HG03095 (cell line): ENCODE measurements at regions not wholly inside any gene's neighbourhood (a gene's known extent, or its start where the extent isn't known, plus 50 kb on each side); places are given as distances from the start of the nearest gene placed in this dataset.

Source experiments
- ATAC-seq: cut with Tn5 transposase; IDR thresholded peaks from one replicate; pipeline ENCODE4 v1.9.1; 2021; ENCODE audit warnings: moderate library complexity; ENCODE audit not compliant: unreplicated experiment

DNA sequence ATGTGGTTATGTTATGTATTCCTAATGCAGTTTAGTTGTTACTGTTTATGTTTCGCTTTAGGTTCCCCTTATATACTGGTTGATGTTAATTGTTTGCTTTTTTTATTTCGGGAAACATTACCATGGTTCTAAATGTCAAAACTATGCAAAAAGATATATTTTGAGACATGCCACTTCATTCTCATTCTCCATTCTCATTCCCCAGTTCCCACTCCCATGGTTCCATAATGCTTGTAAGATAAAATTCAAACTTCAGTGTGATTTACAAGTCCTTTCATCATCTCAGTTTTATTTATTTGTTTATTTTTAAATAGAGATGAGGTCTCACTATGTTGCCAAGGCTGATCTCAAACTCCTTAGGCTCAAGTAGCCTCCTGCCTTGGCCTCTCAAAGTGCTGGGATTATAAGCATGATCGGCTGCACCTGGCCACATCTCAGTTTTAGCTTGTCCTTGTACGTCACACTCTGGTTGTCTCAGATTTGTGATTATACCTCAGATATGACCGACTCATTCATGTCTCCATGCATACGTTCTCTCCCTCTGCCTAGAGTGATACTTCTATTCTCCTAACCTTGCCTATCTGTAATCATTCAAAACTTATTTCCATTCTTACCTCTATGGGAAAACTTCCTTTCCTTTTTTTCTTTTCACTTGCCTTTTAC lies 407.8 kb upstream of the RGS6 start:
- peak; percentile 43 for ATAC-seq

DNA sequence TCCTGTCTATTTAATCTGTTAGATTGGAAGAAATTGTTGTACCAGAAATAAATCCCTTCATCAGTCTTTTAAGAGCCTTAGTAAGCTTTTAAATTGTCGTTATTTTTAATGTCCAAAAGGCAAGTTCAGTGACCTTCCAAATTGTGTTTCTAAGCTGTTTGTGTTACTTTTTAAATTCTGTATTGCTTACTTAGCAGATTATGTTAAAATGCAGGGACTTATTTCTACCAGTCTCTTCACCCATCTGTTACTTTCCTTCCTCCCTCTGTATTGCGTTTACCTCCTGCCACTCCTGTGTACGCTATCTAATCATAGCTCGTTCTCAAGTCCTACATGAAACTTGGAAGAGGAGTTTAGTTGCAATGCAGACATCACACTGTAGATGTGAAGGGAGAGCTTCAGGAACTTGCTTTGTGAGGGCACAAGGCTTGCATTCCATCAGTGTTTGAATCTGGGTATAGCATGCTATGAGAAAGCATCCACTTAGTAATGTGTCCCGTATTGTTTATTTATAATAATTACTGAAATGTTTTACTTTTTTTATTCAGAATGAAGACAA lies 406.5 kb upstream of the RGS6 start:
- no peak for ATAC-seq

DNA sequence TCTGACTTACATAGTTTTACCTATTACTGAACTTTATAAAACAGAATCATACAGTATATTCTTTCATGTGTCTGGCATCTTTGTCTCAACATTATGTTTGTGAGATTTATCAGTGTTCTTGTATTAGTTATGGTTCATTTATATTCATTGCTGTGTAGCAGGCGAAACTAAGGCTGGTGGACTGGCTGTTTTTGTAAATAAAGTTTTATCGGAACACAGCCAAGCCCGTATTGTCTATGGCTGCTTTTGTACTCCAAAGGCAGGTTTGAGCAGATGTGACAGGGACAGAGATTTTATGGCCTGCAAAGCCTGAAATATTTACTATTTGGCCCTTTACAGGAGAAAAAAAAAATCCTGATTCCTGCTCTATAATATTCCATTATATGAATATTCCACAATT lies 405.8 kb upstream of the RGS6 start:
- ATAC-seq, result no peak

DNA sequence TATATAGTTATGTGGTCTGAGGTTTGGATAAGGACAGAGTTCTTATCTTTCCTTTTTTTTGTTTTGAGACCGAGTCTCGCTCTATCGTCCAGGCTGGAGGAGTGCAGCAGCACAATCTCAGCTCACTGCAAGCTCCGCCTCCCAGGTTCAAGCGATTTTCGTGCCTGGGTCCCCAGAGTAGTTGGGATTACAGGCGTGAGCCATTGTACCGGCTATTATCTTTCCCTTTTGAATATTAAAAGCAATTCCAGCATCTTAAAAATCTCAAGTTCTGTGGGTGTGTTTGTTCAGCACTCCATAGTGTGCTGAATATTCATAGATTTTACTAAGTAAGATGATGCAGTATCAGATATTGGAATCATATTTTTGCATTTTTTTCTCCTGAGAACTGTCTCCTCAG lies 404.4 kb upstream of the RGS6 start:
- ATAC-seq, result no peak

DNA sequence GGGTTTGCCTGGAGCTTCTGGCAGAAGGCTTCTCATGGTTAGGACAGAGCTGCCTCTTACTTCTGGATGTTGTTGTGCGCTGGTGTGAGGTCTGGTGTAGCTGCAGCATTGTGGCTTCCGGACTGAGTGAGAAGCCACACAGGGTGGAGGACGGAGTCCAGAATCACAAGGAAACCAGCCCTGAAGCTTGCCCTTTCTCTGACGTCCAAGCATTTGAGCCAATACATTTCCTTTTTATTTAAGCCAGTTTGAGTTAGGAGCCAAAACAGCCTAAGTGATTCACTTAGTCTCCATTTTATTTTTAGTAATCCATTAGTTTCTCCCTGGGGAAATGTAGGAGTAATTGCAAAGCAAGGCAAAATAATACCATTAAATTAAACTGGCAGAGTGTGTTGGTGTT lies 402.4 kb upstream of the RGS6 start:
- ATAC-seq, result no peak

DNA sequence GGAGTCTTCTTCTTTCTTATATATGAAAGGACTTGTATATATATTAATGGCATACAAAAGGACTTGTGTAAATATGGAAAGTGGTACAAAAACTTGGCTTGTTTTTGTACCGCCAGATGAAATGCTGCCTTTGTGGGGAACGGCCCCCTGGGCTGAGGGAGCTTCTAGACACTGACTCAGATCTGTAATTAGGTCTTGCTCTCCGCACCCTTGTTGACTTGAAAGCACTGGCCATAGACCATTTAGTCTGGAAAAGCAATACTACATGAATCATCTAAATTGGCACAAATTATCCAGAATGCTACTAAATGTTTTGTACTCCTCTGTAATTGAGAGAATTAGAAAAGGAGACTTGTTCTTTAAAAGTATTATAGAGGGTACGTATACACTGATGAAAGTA lies 399.9 kb upstream of the RGS6 start:
- no peak for ATAC-seq

DNA sequence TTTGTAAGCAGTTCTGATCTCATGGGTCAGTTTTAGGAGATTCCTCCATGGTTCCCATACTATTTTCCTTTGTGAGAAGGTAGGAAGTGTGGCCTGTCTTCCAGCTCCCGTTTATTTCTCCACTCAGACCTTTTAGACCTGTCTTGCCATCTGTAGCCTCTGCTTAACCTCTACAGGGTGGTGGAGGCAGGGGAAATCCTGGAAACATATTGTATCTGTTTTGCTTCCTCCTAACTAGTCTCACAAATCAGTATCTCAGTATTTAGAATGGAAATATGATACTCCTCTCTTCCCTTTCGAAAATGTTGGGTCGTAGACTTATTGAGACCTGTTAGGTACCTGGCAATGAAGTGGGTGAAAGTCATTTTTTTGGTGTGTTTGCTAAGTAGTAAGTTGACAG lies 399.4 kb upstream of the RGS6 start:
- no peak for ATAC-seq

DNA sequence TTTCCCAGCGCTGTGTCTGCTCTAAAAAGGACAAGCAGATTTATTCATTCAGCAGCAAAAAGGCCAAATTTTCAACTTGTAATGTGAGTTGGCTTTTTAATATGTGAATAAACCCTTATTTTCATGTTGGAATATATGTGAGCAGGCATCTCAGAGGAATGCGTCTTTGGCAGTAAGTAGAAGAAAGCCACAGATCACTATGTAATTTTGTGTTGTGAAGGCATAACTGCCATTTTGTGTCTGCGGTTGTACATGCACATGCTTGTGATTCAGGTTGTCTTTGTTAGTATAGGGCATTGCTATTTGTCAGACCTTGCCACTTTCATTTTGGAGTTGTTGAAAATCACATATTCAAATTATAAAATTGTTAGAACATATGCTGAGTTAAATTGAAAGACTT lies 398.8 kb upstream of the RGS6 start:
- ATAC-seq, result no peak

DNA sequence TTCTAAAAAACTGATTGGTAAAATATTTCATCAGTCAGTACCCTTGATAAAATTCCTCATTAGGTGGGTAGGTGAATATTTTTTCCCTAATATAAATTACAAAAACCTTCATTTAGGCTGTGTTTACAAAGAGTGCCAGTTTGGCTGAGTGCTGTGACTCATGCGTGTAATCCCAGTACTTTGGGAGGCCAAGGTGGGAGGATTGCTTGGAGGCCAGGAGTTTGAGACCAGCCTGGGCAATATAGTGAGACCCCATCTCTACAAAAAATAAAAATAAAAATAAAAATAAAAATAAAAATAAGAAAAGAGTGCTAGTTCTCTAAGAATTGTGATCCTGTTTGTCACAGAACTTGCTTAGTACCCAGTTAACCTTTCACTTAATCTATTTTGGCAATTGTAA lies 398.4 kb upstream of the RGS6 start:
- no peak for ATAC-seq

DNA sequence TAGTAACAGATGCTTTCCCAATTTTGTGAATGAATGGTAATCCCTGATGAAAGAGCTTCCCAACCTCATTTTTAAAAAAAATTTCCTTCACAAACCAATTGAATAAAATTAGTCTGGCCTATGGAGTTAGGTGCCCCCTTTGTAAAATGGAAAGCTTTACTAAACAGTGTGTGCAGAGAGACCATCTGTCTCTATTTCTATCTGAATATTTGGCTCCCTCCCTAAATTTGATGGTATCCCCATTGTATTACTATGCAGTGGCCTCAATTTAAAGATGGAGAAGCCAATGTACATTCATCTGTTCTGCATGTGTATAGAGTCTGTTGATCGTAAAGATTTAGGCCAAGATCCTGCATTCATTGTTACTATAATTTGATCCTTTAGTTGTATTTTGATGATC lies 397.7 kb upstream of the RGS6 start:
- no peak for ATAC-seq

DNA sequence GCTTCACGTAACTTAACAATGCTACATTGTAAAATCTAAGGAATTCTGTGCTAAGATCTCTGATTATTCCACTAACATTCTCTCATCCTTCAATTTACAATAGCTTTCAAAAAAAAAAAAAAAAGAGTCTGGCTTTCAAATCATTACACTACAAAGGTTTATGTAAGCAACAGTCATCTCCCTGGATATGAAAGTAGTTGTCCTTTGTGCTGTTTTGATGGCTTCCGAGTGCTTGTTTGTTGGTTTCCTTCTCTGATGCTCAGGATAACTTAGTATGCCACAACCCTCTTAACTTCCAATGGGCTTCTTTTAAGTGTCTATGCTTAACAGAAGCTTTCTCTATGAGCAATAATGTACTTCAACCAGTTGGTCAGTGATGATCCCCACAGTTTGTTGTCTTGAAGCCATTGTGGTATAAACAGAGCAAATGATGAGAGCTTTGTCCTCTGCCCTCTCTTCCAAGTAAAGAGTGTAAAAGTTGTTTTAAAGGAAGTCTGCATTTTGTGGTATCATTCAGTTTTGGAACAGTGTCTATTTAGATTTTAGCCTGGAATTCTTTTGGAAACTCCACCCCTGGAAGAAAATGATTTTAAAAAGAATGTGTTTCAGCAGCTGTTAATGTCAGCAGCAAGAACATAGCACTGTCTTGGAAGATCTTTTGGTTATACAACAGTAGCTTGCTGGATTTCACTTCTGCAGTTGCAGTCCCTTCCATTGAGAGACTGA lies 396.1 kb upstream of the RGS6 start:
- ATAC-seq, result no peak

DNA sequence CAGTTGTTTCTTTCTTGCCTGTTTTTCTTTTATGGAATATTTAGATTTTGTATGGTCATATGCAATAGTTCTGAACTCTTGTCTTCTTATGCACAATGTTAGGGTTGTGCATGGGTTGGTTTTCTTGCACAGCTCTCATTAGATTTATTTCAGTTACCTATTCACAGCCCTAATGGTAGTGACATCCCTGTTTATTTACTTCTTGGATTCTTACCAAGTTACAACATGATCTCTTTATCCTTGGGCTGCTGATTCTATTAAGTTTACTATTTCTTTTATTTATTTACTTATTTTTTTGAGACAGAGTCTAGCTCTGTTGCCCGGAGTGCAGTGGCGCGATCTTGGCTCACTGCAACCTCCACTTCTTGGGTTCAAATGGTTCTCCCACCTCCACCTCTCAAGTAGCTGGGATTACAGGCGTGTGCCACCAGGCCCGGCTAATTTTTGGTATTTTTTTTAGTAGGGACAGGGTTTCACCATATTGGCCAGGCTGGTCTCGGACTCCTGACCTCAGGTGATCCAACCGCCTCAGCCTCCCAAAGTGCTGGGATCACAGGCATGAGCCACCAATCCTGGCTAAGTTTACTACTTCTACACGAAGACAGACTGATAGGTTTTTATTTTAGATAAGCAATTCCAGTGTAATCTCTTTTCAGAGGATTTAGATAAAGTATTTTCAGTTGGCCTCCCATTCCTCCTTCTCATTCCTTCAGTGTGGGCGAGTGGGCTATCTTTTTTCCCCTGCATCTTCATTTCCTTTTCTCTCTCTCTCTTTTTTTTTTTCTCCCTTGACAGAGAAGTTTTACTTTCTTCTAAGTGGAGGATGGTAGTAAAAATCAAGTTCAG lies 395.1 kb upstream of the RGS6 start:
- no peak for ATAC-seq

DNA sequence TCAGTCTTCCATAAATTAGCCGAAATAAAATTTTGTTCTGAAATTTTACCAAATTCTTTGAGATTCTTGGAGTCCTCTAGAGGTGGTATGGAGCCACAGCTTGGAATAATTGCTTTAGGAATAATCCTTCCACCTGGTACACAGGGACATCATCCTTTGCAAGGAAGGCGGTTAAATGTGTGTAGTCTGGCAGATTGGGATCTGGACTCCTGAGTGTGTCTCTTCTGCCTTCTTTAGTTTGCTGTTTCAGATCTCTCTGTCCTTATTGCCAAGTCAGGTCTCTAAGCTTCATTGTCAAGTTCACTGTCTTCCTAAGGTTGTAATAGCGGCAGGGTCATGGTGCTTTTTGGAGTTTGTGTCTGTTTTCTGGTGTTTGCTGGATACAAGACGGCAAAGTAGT lies 393.9 kb upstream of the RGS6 start:
- ATAC-seq, result no peak

DNA sequence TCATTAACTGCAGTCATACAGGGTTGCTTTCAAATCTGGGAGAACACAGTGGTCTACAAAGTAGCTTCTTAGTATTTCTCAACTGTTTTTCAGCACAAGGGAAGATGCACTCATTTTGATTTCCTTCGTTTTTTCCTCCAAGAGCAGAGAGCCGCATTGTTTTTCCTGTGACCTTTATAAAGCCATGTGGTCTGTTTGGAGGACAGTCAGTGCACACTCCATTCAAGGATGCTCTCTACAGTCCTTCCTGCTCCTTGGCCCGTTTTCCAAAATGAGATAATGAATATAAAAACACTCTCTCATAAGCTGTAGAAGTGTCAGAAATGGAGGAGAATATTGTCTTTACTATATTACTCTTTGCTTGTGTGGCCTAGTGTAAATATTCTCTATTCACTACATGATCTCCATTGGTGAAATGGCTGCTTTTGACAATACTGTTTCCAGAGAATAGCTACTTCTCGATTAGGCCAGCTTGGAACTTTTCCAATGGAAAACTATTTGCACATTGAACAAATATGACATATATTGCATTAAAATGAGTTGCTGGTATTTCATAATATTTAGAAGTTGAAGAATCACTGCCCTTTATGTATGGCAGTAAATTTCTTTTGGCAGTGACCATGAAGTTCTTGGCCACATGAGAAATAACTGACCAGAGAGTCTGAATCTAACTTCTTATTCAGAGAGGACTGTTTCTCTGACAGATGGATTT lies 393.1 kb upstream of the RGS6 start:
- no peak for ATAC-seq

DNA sequence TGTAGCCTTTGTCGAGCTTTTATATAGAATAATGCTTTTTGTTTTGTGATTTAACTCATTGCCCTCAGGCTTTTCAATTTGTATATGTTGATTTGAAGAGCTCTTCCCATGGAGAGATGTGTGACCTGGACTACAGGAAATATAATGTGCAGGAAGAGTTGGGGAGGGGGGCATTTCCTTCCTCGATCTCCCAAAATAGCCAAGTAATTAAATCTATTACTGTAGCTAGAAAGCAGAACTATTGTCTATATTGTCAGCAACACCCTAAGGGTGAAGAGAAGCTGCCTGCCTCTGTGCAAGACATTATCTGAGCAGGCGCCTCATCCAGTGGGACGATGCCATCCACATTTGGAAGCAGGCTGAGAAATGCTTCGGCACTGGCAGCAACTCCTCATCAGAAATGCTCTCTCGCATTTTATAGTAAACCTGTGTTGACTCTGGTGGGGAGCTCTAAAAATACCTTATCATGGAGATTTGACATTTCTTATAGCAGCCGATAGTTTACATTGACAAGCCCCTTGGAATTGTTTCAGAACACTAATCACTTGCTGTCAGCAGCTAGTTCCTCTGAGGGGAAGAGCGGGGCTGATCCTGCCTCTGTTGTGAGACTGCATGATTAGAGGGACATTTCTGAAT lies 392.5 kb upstream of the RGS6 start:
- ATAC-seq, result no peak

DNA sequence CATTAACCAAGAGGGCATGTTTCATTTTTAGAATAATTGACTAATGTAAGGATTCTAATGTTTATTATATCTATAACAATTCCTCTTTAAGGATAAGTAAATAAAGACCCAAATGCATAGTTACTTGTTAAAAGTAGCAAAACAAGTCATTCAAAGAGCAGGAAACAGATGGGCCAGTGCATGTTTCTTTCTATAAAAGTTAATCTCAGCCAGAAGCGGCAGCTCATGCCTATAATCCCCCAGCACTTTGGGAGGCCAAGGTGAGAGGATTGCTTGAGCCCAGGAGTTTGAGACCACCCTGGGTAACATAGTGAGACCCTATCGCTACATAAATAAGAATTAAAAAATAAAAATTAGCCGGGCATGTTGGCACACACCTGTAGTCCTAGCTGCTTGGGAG lies 391.0 kb upstream of the RGS6 start:
- ATAC-seq, result no peak

DNA sequence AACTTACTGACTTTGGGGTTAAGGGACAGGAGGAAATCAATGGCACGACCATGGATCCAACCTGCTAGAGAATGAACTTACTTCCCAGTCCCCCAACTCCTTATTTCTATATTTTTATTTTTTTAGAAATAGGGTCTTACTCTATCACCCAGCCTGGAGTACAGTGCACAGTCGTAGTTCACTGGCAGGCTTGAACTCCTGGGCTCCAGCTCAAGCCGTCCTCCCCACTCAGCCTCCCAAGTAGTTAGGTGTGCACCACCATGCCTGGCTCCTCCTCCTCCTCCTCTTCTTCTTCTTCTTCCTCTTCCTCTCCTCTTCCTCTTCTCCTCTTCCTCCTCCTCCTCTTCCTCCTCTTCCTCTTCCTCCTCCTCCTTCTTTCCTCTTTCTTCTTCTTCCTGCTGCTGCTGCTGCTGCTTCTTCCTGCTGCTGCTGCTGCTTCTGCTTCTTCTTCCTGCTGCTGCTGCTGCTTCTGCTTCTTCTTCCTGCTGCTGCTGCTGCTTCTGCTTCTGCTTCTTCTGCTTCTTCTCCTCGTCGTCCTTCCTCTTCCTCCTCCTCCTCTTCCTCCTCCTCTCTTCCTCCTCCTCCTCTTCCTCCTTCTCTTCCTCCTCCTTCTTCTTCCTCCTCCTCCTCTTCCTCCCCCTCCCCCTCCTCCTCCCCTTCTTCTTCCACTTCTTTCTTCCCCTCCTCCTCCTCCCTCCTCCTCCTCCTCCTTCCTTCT lies 390.1 kb upstream of the RGS6 start:
- ATAC-seq, result no peak

DNA sequence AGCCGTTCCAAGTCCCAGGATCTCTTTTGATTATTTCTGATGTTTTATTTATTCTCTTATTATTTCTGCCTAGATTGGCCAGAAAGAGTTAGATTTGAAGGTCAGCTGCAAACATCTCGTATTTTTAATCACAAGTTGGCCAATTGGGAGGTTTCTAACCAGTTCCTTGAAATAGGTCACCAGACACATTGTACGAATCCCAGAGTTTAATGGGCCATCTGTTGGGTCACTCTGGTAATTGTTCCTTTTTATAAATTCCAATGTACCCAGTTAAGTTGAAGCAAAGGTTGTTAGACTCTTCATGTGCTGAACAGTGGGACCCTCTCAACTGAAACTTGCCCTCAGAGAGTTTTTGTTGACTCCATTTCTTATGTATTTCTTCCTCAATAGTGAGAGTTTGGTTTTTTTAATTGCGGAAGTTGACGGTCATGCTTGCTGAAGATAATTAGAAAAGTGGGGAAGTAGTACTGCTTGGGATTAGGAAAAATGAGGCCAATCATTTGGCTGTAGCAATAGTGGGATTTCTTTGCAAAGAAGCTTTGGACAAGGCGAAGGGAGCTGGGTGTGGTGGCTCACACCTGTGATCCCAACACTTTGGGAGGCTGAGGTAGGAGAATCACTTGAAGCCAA lies 382.7 kb upstream of the RGS6 start:
- ATAC-seq, result no peak

DNA sequence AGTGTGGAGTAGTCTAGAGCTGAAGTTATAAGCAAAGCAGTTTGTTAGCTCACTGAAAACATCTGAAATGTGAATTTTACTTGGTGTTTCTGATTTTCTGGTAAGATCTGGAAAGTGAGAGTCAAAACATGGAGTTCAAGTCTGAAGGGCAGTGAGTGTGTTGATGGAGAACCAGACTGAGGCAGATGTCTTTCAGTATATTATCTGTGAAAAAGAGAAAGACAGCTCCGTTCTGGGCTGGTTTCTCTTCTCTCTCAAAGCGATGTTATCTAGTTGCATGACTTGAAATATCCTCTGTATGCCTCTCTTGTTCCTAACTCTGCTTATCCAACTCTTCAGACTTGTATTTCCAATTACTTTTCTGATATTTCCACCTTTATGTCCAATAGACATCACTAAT lies 381.9 kb upstream of the RGS6 start:
- peak; percentile 55 for ATAC-seq
